HUES64 (cell line): ENCODE measurements at regions not wholly inside any gene's neighbourhood (a gene's known extent, or its start where the extent isn't known, plus 50 kb on each side); places are given as distances from the start of the nearest gene placed in this dataset.
"Not testable (repeated sequence)": the region's sequence is repeated elsewhere in the genome, so short reads cannot be mapped to it uniquely, and the experiment has no call there.

Source experiments
- H3K27ac ChIP-seq: 2 replicates; pipeline ENCODE4 v1.7.0; 2013; ENCODE audit warnings: low read depth, low read length, inconsistent platforms
- H3K27me3 ChIP-seq: 2 replicates; pipeline ENCODE4 v1.6.1; 2013; ENCODE audit warnings: mild to moderate bottlenecking, low read length; ENCODE audit not compliant: insufficient read depth
- H3K36me3 ChIP-seq: 2 replicates; pipeline ENCODE4 v1.6.1; 2013; ENCODE audit warnings: mild to moderate bottlenecking, low read length; ENCODE audit not compliant: insufficient read depth
- H3K4me1 ChIP-seq: 2 replicates; pipeline ENCODE4 v1.6.1; 2013; ENCODE audit warnings: mild to moderate bottlenecking, low read length, moderate library complexity; ENCODE audit not compliant: insufficient read depth
- H3K4me3 ChIP-seq: 2 replicates; pipeline ENCODE4 v1.5.1; 2013; ENCODE audit warnings: mild to moderate bottlenecking, low read length, moderate library complexity
- H3K9ac ChIP-seq: 2 replicates; pipeline ENCODE4 v1.6.1; 2013; ENCODE audit warnings: mild to moderate bottlenecking, low read depth, low read length
- H3K9me3 ChIP-seq: 2 replicates; pipeline ENCODE4 v1.6.1; 2013; ENCODE audit warnings: low read depth, low read length; ENCODE audit not compliant: insufficient read depth
- WGBS: fragments of 150-250, 120-280 bp; methylation state at CpG from one replicate; pipeline ENCODE4 v1.1.7; 2013; ENCODE audit warnings: missing lambda C conversion rate; 5-methylcytosine and 5-hydroxymethylcytosine counted together

DNA sequence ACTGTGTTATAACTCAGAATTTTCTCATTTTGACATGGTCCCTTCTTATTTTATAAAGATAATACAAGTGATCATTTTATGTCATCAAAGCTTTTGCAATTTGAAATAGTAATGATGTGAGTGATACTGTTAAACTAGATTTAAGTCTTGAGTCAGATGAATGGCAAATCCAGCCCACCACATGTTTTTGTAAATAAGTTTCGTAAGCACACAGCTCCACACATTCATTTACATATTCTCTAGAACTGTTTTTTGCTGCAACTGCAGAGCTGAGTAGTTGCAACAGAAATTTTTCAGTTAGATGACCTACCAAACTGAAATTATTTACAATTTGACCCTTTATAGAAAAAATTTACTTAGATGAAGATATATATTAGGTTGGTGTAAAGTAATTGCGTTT is 108.1 kb downstream of the CDRT15L2 start:
- not testable (repeated sequence) for H3K9me3 ChIP-seq, H3K27ac ChIP-seq, H3K4me3 ChIP-seq, H3K36me3 ChIP-seq, H3K9ac ChIP-seq, H3K4me1 ChIP-seq, H3K27me3 ChIP-seq
- no CpG with 5 or more reads among the region's 2 CpGs for WGBS

DNA sequence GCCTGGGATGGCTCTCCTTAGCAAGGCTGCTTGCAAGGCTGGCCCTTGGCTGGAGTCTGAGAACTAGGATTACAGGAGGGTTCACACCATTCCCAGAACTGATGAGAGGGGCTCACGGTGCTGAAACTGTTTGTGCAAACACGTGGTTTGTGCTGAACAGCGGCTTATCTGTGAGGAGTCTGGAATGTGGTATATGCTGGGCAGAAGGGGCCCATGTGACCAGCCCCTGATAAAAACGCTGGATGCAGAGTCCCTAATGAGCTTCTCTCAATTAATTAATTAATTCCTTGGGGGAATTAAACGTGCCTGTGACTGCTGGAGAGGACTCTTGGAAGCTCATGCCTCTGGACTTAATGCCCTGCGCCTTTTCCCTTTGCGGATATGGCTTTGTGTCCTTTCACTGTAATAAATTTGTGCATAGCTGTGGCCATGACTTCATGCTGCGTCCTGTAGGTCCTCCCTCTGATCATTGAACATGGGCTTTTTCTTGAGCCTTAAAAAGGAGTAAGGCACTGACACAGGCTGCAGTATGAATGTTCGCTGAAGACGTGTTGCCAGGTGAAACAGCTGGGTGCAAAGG is 109.7 kb downstream of the CDRT15L2 start:
- 87% methylated on average over 9 of the region's 10 CpGs for WGBS
- not testable (repeated sequence) for H3K36me3 ChIP-seq

DNA sequence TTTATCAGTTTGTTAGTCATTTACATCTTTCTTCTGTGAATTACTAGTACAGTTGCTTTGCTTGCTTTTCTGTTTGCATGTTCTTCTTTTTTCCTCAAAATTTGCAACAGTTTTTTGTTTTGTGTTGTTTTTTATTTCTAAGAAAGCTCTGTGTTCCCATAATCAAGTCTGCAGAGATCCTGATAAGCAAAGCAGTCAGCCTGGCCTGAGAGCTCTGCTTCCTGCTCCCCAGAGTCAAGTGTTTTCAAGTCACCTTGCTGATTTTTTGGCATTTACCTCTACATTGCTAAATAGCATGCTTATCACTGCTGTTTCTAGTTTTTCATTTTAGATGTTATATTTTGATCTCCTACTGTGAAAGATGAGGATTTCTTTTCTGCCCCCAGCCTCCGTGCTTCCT is 113.2 kb downstream of the CDRT15L2 start:
- not testable (repeated sequence) for H3K9ac ChIP-seq, H3K27me3 ChIP-seq, H3K36me3 ChIP-seq, H3K4me3 ChIP-seq, H3K4me1 ChIP-seq, H3K27ac ChIP-seq, H3K9me3 ChIP-seq
- 89% methylated on average over 1 of the region's 1 CpG for WGBS

More for the DNA sequence above, 109.7 kb downstream of the CDRT15L2 start:
- not testable (repeated sequence) for H3K4me3 ChIP-seq, H3K9me3 ChIP-seq, H3K4me1 ChIP-seq, H3K27me3 ChIP-seq, H3K9ac ChIP-seq, H3K27ac ChIP-seq

DNA sequence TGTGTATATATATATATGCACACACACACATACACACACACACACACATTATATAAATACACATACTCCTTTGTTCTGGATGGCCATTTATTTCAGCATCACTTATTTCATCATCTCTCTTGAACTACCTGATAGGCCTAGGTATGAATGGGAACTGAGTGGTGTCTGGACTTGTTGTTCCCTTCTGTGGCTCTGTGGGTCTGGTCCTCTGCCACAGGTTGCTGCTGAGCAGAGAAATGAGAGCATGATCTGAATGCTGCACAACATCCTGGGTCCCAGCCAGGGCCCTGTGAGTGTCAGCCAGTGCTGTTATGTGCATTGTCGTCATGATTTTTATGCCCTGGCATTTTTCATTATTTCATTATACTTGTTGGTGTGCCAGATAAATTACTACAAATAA is 116.3 kb downstream of the CDRT15L2 start:
- H3K4me1 ChIP-seq, H3K36me3 ChIP-seq, H3K9me3 ChIP-seq, H3K27me3 ChIP-seq, H3K27ac ChIP-seq, H3K9ac ChIP-seq, H3K4me3 ChIP-seq: not testable (repeated sequence)
- 100% methylated on average over 1 of the region's 1 CpG for WGBS

DNA sequence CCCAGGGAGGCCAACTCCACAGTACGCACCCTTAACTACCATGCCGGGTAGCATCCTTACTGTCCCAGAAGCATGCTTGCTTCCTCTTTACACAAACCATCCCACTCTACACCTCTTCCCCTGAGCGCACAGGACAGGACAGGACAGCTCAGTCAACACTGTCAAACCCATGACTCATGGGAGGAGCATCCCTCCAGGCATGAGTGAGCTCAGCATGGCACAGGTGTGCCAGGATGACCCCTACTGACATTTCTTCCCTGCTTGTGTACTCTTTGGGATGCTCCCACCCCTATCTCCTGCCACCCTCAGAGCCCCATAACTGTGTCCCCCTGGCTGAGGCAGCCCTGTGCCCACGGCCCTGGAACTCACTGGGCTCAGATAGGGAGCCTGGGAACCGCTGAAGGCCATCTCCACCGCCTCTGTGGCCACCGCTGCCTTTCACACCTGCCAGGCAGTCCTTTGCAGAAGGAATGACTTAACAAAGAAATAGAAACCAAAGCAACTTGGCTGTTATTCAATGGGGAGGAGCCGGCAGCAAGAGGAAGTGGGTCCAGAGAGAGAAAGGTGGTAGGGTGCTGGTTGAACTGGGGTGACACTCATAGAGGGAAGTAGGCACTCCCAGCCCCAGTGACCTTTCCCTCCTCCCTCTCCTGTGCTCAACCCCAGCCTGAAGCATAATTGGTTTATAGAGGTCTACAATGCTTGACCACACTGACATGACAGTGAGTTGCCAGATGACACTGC is 119.1 kb downstream of the CDRT15L2 start:
- not testable (repeated sequence) for H3K27ac ChIP-seq, H3K27me3 ChIP-seq, H3K9me3 ChIP-seq, H3K4me3 ChIP-seq, H3K36me3 ChIP-seq, H3K9ac ChIP-seq, H3K4me1 ChIP-seq
- WGBS, result 97% methylated on average over 5 of the region's 8 CpGs

DNA sequence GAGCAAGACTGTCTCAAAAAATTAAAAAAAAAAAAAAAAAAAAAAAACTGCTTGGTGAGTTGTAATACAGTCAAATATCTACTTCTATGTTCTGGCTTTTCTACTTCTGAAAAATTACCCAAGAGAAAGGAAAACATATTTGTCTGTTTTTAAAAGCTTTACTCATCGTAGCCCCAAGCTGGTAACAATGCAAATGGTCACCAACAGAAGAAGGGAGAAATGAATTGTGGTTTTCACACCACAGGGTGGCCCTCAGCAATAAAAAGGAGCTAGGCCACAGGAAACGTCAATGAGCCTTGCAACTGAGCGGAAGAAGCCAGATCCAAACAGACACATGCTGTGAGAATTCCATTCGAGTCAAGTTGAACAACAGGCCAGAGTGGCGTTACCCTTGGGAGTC is 121.0 kb downstream of the CDRT15L2 start:
- not testable (repeated sequence) for H3K4me3 ChIP-seq, H3K9me3 ChIP-seq, H3K27me3 ChIP-seq, H3K9ac ChIP-seq, H3K4me1 ChIP-seq, H3K27ac ChIP-seq, H3K36me3 ChIP-seq
- 67% methylated on average over 3 of the region's 5 CpGs for WGBS

DNA sequence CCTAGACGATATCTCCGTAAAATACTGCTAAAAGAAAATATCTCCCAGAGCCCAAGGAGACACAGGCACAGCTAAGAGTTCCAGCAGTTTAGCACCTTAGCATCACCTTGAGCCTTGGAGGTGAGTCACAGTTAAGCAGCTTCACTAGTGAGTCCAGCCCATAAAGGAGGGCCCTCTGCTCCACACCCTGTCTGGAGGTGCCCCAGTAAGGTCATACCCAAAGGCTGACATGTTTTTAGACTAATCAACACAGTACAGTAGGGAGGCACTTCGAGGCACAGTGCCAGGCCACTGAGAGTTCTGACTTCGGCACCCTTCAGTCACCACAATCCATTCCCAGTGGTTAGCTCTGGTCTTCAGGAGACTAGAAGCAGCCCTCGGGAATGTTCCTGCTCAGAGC is 121.8 kb downstream of the CDRT15L2 start:
- not testable (repeated sequence) for H3K9ac ChIP-seq, H3K27ac ChIP-seq, H3K36me3 ChIP-seq, H3K9me3 ChIP-seq, H3K27me3 ChIP-seq, H3K4me1 ChIP-seq, H3K4me3 ChIP-seq
- WGBS, result 97% methylated on average over 5 of the region's 5 CpGs

DNA sequence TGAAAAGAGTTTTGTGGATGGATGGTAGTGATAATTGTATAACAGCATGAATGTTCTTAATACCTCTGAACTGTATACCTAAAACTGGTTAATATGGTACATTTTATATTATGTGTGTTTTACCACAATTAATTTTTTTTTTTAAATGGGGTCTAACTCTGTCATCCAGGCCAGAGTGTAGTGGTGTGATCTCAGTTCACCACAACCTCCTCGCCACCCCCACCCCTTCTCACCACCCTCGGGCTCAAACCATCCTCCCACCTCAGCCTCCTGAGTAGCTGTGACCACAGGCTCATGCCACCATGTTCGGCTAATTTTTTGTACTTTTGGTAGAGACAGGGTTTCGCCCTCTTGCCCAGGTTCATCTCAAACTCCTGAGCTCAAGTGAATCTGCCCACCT is 123.2 kb downstream of the CDRT15L2 start:
- H3K9ac ChIP-seq, result no peak overlapping the region
- H3K9me3 ChIP-seq, result no peaks in the 10 kb centered on the region
- 95% methylated on average over 4 of the region's 4 CpGs for WGBS
- no peaks in the 10 kb centered on the region for H3K27me3 ChIP-seq
- no peaks in the 10 kb centered on the region for H3K4me1 ChIP-seq
- H3K4me3 ChIP-seq, result no peak overlapping the region
- H3K36me3 ChIP-seq, result no peaks in the 10 kb centered on the region
- H3K27ac ChIP-seq, result no peak overlapping the region

DNA sequence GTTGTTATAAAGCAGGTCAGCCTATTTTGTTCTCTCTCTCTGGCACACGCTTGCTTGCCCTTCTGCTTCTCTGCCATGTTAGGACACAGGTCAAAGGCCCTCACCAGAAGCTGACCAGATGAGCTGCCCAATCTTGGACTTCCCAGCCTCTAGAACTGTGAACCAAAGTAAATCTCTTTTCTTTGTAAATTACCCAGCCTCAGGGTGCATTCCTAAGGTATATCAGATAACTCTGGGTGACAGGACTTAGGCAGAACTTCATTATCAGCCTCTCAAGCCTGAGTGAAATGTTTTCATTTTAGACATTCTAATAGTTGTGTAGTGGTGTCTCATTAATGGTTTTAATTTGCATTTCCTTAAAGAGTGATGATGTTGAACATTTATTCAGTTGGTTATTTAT is 124.3 kb downstream of the CDRT15L2 start:
- Histone ChIP-seq H3K27me3 (no peaks in the 10 kb centered on the region), H3K36me3 (no peaks in the 10 kb centered on the region), H3K4me3 (no peak overlapping the region), H3K4me1 (no peaks in the 10 kb centered on the region), H3K9me3 (no peaks in the 10 kb centered on the region), H3K27ac (no peak overlapping the region), H3K9ac (no peak overlapping the region)
- 97% methylated on average over 1 of the region's 1 CpG for WGBS

DNA sequence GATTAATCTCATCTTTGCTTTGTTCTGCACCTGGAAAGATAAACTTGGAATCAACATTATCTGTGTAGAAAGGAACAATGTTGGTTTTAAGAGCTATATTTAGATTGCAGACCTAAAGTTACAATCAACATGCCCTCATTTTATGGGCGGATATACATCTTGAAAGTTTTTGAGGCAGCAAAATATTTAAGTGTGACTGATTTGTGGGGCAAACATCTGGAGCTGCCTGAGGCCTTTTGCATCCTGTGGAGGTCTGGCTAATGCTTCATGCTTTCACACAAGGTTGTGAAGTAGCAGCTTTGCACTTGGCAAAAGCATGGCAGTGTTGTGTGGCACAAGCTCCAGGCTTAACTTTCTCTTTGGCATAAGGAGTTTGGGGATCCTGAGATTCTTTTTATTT is 125.7 kb downstream of the CDRT15L2 start:
- H3K36me3 ChIP-seq, H3K4me1 ChIP-seq, H3K27ac ChIP-seq, H3K9ac ChIP-seq, H3K4me3 ChIP-seq, H3K27me3 ChIP-seq, H3K9me3 ChIP-seq: not testable (repeated sequence)
- 91% methylated on average over 1 of the region's 1 CpG for WGBS

DNA sequence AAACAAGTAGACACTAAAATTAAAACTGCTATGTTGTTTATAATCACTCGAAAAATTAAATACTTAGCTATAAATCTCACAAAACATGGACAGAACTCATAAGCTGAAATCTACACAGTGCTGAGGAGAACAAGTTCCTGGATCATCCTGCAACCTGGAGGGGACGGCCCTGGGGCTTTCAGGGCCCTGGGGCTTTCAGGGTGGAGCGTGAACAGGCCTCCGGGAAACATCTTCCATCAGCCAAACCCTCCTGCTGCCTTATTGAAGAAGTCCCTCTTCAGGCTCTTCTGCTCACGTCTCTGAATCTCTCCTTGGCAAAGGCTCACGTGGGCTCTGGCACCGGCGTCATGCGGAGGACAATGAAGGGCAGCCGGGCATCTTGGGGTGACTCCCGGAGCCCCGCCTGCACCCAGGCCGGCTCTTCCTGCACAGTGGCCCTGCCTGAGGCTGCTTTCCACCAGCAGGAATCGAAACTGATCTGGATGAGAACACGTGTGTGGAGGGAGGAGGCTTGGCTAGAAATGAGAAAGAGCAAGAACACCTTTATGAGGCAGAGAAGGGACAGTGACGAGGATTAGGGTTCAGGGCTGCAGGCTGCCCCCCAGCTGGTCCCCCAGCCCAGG is 127.3 kb downstream of the CDRT15L2 start:
- H3K4me1 ChIP-seq, result no peaks in the 10 kb centered on the region
- H3K36me3 ChIP-seq, result no peaks in the 10 kb centered on the region
- no peak overlapping the region for H3K9ac ChIP-seq
- no peaks in the 10 kb centered on the region for H3K27me3 ChIP-seq
- WGBS, result 88% methylated on average over 16 of the region's 16 CpGs
- H3K9me3 ChIP-seq, result no peaks in the 10 kb centered on the region
- H3K27ac ChIP-seq, result no peak overlapping the region
- H3K4me3 ChIP-seq, result no peak overlapping the region

DNA sequence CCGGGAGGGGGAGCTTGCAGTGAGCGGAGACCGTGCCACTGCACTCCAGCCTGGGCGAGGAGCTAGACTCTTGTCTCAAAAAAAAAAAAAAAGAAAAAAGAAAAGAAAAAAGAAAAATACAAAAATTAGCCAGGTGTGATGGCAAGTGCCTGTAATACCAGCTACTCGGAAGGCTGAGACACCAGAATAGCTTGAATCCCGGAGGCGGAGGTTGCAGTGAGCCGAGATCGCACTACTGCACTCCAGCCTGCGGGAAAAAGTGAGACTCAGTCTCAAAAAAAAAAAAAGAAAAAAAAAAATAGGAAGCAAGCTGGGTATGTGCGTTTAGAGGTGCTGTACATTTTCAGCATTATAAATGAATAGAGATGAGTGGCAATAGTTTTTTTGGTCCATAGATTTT is 129.3 kb downstream of the CDRT15L2 start:
- not testable (repeated sequence) for H3K4me3 ChIP-seq, H3K9me3 ChIP-seq, H3K27ac ChIP-seq, H3K4me1 ChIP-seq, H3K9ac ChIP-seq, H3K27me3 ChIP-seq, H3K36me3 ChIP-seq
- 90% methylated on average over 8 of the region's 11 CpGs for WGBS
